Stimulated activated memory B cell treated with anti-CD40 and anti-IgM and Interleukin-4, amounts not matched to agents 10 μg/mL and 1 μg/mL and 100 μg/mL, for 72 hours (primary cell): ENCODE measurements at regions not wholly inside any gene's neighbourhood (a gene's known extent, or its start where the extent isn't known, plus 50 kb on each side); places are given as distances from the start of the nearest gene placed in this dataset.

ENCODE experiments used
- ATAC-seq: fragments of 150-1000 bp; cut with Tn5 transposase; 2 replicates; pipeline ENCODE4 v1.10.0; 2021
- H3K27ac Mint-ChIP-seq: one replicate; pipeline ENCODE4 v1.8.0; 2022; ENCODE audit warnings: mild to moderate bottlenecking, mixed read lengths
- H3K27me3 Mint-ChIP-seq: one replicate; pipeline ENCODE4 v1.8.0; 2022; ENCODE audit warnings: mixed read lengths
- H3K36me3 Mint-ChIP-seq: one replicate; pipeline ENCODE4 v1.8.0; 2022; ENCODE audit warnings: mixed read lengths
- H3K4me1 Mint-ChIP-seq: one replicate; pipeline ENCODE4 v1.8.0; 2022; ENCODE audit warnings: mixed read lengths
- H3K4me3 Mint-ChIP-seq: one replicate; pipeline ENCODE4 v1.8.0; 2022; ENCODE audit warnings: mild to moderate bottlenecking, moderate library complexity, mixed read lengths
- H3K9me3 Mint-ChIP-seq: one replicate; pipeline ENCODE4 v1.8.0; 2022; ENCODE audit warnings: mixed read lengths

DNA sequence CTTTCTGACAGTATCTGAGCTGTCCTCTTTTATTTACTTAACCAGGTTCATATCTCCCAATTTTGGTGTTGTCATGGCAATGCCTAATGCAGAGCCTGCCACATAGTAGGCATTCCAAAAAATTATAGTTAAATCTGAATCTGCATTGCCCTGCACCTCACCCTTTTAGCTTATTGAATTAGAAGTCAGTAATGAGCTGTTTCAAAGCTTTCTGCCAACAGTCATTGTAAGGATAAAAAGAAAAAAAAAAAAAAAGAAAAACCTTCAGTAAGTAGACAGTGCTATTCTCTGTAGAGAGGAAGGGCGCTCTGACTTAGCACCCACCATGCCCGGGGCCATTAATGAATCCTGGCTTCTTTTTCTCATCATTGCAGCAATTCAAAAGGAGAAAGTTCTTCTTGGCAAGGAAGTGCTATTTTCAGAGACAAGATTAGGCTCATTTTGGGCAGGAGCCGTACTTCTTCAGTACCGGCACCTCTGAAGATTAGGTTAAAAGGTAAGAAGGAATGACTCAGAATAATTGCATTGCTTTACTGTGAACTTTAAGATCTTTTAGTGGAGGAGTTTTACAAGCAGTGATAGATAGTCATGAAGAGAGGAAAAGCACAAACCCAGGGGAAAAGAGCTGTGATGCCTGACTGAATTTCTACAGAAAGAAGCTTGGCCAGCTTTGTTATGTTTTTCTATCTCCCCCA, 2041.2 kb upstream of the PIK3C3 start:
- no peaks in the 10 kb centered on the region for H3K27me3 Mint-ChIP-seq
- no peaks in the 10 kb centered on the region for H3K36me3 Mint-ChIP-seq
- H3K27ac Mint-ChIP-seq, result no peak overlapping the region
- no peaks in the 10 kb centered on the region for H3K4me1 Mint-ChIP-seq
- H3K9me3 Mint-ChIP-seq, result peaks cover 15% of the 10 kb centered on the region
- no peak for ATAC-seq
- no peak overlapping the region for H3K4me3 Mint-ChIP-seq

DNA sequence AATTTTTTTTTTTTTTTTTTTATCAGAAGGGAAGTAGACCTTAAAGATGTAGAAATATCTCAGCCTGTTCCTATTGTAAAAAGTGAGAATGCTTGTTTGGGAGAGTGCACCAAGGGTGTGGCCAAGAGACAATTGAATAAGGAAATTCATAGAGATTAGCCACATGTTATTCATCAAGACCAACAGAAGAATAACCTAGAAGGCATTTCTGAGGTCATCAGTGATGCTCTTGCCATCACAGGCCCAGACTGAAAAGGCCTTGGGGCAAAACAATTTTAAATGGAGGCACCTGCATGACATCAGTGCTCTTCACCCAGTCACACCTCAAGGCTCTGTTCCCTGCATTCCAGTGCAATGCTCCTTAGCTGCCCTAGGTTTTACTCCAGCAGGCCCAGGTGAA, 2043.3 kb upstream of the PIK3C3 start:
- no peak for ATAC-seq
- peaks cover 15% of the 10 kb centered on the region for H3K9me3 Mint-ChIP-seq
- no peaks in the 10 kb centered on the region for H3K36me3 Mint-ChIP-seq
- no peak overlapping the region for H3K4me3 Mint-ChIP-seq
- H3K4me1 Mint-ChIP-seq, result no peaks in the 10 kb centered on the region
- no peaks in the 10 kb centered on the region for H3K27me3 Mint-ChIP-seq
- H3K27ac Mint-ChIP-seq, result no peak overlapping the region

DNA sequence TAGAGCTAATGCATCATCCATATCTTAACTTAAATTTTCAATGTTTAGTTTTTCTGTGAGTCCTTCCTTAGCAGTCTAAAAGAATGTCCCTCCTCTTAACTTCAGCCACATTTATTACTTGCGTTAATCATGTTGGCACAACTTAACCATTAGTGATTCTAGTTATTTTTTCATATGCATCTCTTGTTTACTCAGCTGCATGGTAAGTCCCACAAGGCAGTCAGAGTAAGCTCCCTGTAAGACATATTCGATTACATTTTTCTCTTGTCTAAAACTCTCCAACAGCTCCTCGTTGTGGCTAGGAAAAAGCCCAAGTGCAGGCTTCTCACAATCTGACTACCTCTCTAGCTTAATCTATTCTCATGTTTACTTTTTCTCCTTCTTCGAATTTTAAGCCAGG, 2045.3 kb upstream of the PIK3C3 start:
- Mint-ChIP-seq H3K27ac (no peak overlapping the region), H3K27me3 (no peaks in the 10 kb centered on the region), H3K9me3 (peaks cover 15% of the 10 kb centered on the region), H3K4me1 (no peaks in the 10 kb centered on the region), H3K36me3 (no peaks in the 10 kb centered on the region), H3K4me3 (no peak overlapping the region)
- no peak for ATAC-seq

DNA sequence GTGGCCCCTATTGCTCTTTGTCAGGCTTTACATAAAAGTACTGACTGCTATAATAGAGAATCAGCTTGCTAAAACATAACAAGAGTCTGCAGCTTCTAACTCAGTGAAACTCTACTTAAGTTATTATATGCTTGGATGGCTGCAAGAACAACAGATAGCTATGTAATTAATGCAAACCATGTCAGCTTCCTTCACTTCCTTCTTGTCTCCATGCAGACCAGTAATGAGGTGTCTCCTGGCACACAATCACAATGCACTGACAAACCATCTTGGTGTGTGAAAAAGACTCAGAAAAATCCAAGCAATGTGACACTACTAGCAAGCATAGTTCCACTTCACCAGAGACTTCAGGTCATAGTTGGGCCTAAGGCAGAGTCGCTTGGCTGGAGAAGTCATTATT, 2068.9 kb upstream of the PIK3C3 start:
- Mint-ChIP-seq H3K4me1 (no peaks in the 10 kb centered on the region), H3K27me3 (no peaks in the 10 kb centered on the region), H3K36me3 (no peaks in the 10 kb centered on the region), H3K4me3 (no peak overlapping the region), H3K9me3 (peaks cover 3% of the 10 kb centered on the region), H3K27ac (no peak overlapping the region)
- ATAC-seq, result no peak

DNA sequence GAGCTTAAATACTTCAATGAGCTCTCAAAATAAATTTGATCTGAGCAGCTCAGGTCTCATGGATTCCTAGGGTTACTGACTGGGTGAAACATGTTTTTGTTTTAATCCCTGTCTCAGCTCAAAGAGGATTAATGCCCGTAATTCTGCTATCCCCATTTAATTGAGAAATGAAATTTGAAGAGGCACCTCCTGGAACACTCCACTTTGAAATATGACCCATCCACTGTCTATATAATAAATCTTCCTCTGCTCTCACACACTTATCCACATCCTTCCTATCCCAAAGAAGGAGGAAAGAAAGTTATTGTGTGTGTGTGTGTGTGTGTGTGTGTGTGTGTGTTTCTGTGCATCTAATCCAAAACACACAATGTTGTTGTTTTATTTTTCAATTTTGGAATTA, 2082.4 kb upstream of the PIK3C3 start:
- H3K4me3 Mint-ChIP-seq, result no peak overlapping the region
- no peaks in the 10 kb centered on the region for H3K9me3 Mint-ChIP-seq
- H3K27ac Mint-ChIP-seq, result no peak overlapping the region
- H3K27me3 Mint-ChIP-seq, result no peaks in the 10 kb centered on the region
- no peaks in the 10 kb centered on the region for H3K4me1 Mint-ChIP-seq
- H3K36me3 Mint-ChIP-seq, result no peaks in the 10 kb centered on the region
- no peak for ATAC-seq

DNA sequence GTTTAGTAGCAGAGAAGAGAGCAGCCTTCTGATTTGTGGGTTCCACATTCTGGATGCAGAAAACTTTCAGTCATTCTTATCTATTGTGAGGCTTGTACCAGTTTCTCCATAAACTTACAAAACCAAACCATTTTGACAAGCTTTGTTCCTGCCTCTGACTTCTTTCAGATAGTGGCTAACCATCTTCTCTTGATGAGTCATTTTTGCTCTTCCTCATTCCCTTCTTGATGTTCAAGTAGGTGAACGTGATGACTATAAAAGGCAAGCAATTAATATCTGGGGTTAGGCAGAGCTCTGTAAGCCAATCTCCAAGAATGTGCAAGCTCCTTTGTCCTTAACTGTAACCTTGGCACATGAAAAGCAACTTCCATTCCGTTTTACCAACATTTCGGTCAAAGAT, 2083.1 kb upstream of the PIK3C3 start:
- Mint-ChIP-seq H3K4me1 (no peaks in the 10 kb centered on the region), H3K9me3 (no peaks in the 10 kb centered on the region), H3K27me3 (no peaks in the 10 kb centered on the region), H3K27ac (no peak overlapping the region), H3K36me3 (no peaks in the 10 kb centered on the region), H3K4me3 (no peak overlapping the region)
- ATAC-seq, result no peak

DNA sequence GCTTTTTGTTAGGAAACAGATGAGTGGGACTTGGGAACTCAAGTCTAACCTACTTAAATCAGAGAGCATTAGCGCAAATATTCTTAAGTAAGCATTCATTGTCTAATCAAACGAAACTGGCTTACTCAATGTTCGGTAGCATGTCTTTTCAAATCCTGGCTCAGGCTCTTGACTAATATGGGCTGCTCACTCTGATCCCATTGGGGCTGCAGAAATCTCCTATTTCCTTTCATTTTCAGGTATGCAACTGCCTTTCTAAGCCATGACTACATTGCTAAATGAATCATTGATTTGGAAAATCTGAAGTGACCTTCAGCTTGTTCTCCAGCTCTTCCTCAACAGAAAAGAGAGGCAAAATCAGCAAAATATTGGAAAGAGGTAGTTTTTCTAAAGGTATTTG, 2084.4 kb upstream of the PIK3C3 start:
- Mint-ChIP-seq H3K9me3 (no peaks in the 10 kb centered on the region), H3K4me3 (no peak overlapping the region), H3K36me3 (no peaks in the 10 kb centered on the region), H3K4me1 (no peaks in the 10 kb centered on the region), H3K27me3 (no peaks in the 10 kb centered on the region), H3K27ac (no peak overlapping the region)
- ATAC-seq, result no peak

DNA sequence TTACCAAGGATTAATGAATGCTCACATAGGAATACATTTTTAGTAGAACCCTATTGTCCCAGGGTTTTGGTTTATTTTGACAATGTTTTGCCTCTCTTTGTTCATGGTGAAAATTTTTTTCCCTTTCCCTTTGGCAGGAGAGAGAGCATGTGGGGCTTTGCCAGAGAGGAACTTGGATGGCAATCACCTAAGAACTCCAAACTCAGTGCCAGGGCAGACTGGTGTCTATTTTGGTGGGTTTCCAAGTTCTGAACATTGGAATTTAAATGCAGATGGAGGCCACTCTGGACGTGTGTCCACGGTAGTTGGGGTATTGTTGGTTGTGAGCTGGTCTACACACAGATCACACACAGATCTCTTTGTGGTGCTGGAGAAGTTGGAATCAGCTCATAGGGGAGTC, 2091.1 kb upstream of the PIK3C3 start:
- Mint-ChIP-seq H3K4me3 (no peak overlapping the region), H3K36me3 (no peaks in the 10 kb centered on the region), H3K4me1 (no peaks in the 10 kb centered on the region), H3K27ac (no peak overlapping the region), H3K9me3 (peaks cover 2% of the 10 kb centered on the region), H3K27me3 (no peaks in the 10 kb centered on the region)
- ATAC-seq, result no peak

DNA sequence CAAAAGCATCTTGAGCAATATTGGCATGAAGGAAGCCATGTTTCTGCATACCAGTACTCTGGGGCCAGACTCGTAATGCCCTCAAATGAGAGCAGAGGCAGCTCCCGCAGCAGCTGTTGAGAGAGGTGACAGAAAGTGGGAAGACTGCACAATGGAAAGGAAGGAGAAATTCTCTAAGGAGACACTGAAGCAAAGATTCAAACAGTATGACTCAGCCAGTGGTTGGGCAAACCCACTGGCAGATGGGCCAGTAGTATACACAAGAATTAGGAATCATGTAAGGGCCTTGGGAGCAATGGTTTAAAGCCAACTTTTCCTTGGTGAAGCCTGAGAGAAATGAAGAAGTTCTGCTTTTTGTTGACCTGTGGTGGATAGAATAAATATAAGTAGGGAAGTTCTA, 2092.7 kb upstream of the PIK3C3 start:
- H3K36me3 Mint-ChIP-seq, result no peaks in the 10 kb centered on the region

DNA sequence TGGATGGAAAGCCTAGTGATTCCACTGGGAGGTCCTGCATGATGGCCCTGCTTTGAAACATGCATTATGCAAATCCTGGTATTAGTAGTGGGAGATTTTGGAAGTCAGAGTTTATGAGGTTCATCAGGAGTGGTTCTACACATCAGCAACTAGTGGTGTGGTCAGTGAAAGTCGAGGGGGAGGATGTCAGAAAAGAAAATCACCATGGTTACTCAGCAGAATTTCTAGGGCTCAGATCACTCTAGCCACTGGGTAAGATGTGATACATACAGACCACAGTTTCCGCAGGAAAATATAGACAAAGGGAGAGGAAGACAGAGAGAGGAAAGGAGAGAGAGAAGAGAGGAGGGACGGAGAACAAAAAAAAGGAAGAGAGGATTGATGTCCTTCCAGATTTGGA, 2100.7 kb upstream of the PIK3C3 start:
- Mint-ChIP-seq H3K27me3 (no peaks in the 10 kb centered on the region), H3K36me3 (no peaks in the 10 kb centered on the region), H3K9me3 (peaks cover 11% of the 10 kb centered on the region), H3K27ac (no peak overlapping the region), H3K4me3 (no peak overlapping the region), H3K4me1 (no peaks in the 10 kb centered on the region)
- ATAC-seq, result no peak

More for the DNA sequence above, 2092.7 kb upstream of the PIK3C3 start:
- no peaks in the 10 kb centered on the region for H3K27me3 Mint-ChIP-seq
- H3K4me3 Mint-ChIP-seq, result no peak overlapping the region
- no peak overlapping the region for H3K27ac Mint-ChIP-seq
- H3K9me3 Mint-ChIP-seq, result peaks cover 2% of the 10 kb centered on the region
- ATAC-seq, result no peak
- no peaks in the 10 kb centered on the region for H3K4me1 Mint-ChIP-seq

DNA sequence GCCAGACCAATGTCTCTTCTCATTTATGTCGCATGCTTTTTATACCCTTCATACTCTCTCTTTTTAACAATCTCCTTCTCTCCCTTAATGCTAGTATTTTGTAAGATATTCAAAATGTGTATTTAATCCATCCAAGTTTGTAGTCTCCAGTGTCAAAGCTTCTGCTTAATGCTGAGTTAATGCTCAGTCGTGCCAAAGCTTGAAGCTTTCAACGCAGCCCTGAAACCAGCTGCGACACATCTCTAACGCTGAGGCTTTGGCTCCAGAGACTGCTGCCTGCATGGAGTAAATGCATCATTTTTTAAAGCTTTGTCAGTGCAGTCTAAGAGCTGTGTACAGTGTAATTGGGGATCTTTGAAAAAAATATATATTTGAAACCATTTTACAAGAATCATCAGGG, 2108.8 kb upstream of the PIK3C3 start:
- Mint-ChIP-seq H3K9me3 (peaks cover 11% of the 10 kb centered on the region), H3K36me3 (no peaks in the 10 kb centered on the region), H3K27ac (no peak overlapping the region), H3K4me3 (no peak overlapping the region), H3K4me1 (no peaks in the 10 kb centered on the region), H3K27me3 (no peaks in the 10 kb centered on the region)
- no peak for ATAC-seq

DNA sequence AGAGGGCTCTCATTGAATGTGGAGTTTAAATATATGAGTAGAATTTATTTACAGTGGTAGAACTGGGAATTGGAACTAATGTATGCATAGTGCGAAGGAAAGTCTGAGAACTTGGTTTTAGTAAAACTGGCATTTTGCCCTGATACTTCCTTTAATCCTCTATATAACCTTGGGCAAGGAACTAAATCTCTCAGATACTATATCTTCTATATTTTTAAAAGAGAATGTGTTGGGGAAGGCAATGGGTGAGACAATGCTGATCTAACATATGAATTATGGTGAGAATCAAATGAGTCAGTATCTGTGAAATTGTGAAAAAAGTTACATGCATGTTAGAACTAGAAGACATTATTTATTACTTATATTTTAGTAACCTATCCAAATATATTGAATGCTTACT, 2109.4 kb upstream of the PIK3C3 start:
- Mint-ChIP-seq H3K36me3 (no peaks in the 10 kb centered on the region), H3K9me3 (peaks cover 9% of the 10 kb centered on the region), H3K4me3 (no peak overlapping the region), H3K27me3 (no peaks in the 10 kb centered on the region), H3K4me1 (no peaks in the 10 kb centered on the region), H3K27ac (no peak overlapping the region)
- ATAC-seq, result no peak

DNA sequence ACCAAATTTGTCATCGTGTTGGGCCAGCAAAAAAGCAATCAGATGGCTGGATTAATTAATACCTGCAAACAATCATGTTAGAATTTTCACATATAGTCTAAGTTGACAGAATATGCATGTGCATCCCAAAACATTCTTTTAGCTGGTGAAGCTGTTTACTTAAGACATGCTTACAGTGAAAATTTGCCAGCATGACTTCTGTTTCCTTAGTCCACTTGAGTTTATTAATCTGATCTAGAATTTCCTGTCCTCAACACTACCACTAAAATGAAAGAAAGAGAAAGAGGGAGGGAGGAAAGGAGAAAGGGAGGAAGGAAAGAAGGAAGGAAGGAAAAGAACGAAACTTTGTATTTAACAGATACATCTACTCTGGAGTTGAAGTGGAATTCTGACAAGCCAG, 2109.9 kb upstream of the PIK3C3 start:
- H3K9me3 Mint-ChIP-seq, result peaks cover 6% of the 10 kb centered on the region
- ATAC-seq, result no peak
- H3K4me1 Mint-ChIP-seq, result no peaks in the 10 kb centered on the region
- H3K36me3 Mint-ChIP-seq, result no peaks in the 10 kb centered on the region
- no peak overlapping the region for H3K27ac Mint-ChIP-seq
- H3K4me3 Mint-ChIP-seq, result no peak overlapping the region
- no peaks in the 10 kb centered on the region for H3K27me3 Mint-ChIP-seq

DNA sequence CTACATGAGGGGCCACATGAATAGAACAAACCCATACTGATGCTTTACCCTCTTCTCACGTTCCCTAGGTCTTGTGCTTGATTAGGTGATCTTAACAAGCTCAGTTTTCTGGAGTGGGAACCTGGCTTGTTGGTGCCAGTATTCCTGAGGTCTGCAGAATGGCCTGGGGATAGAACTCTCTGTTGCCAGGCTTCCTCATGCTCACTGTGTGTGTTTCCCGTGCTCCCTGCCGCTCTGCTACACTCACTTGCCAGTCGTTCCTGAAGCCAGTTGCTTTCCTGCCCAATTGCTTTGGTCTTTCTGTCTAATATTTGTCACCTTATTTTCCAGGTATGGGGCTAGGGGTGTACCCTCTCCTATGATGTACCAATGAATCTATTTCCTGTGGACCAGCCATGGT, 2111.5 kb upstream of the PIK3C3 start:
- Mint-ChIP-seq H3K4me1 (no peaks in the 10 kb centered on the region), H3K9me3 (peaks cover 6% of the 10 kb centered on the region), H3K36me3 (no peaks in the 10 kb centered on the region), H3K4me3 (no peak overlapping the region), H3K27ac (no peak overlapping the region), H3K27me3 (no peaks in the 10 kb centered on the region)
- ATAC-seq, result no peak

DNA sequence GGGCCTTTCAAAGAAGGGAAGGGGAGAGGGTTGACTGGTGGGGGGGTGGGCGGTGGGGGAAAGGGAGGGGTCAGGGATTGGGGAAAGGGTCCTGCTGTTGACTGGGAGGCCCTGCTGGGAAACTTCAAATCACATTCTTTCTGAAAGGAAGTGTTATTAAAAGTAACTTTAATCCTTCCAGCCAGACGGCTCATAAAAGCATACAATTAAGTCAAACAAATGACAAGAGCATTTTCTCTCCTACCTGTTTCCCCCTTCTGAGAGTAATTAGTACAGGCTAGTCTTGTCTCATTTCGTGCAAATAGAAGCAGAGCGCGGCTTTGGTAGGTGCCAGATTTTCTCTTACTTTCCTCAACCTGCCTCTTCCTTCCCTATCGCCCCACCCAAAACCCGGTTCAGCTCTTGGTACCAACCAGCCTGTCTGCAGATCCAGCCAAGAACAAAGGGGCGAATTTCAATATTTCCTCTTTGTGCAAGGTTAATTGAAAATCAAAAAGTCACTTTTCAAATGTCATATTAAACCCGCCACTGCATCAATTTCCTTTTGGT, 2112.6 kb upstream of the PIK3C3 start:
- ATAC-seq, result no peak
- Mint-ChIP-seq H3K27me3 (no peaks in the 10 kb centered on the region), H3K27ac (no peak overlapping the region), H3K4me3 (no peak overlapping the region), H3K9me3 (peaks cover 6% of the 10 kb centered on the region), H3K4me1 (no peaks in the 10 kb centered on the region), H3K36me3 (no peaks in the 10 kb centered on the region)

DNA sequence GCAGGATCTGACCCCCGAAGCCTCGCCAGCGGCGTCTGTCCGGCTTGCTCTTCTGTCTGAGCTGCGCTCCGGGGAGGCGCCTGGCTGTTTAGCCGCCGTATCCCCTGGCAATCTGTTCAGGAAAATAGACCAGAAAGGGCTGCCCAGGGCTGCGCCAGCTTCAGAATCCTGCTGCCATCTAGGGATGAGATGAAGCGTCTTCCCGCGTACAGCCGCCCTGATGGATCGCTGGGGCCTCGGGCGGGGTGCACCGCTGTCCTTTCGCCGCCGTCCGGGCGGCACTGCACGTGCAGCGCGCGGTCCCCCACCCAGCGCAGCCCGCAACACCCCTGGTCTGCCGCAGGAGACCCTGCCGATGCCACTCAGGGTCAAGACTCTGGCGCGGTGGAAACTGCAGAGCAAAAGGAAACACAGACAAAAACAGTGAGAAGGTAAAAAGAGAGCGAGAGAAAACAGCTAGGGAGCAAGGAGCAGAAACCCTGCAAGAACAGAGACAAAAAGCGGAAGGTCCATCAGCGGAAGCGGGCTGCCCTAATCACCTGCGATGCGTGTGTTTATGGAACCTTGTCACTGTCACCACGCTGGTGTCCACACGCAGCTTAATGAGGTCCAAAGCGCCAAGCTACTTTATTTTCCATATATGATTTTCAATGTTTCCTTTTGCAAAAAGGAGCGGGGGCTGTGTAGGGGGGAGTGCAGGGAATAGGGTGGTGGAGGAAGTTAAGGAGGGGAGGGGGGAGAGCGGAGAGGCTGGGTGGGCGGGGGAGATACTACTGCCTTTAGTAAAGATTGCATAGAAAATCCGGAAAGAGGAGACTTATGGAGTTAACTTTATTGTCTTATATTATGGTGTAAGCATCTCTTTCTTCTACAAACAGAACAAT, 2113.3 kb upstream of the PIK3C3 start:
- no peak overlapping the region for H3K4me3 Mint-ChIP-seq

More for the DNA sequence above, 2113.3 kb upstream of the PIK3C3 start:
- ATAC-seq, result no peak
- H3K27ac Mint-ChIP-seq, result no peak overlapping the region
- H3K36me3 Mint-ChIP-seq, result no peaks in the 10 kb centered on the region
- H3K4me1 Mint-ChIP-seq, result no peaks in the 10 kb centered on the region
- no peaks in the 10 kb centered on the region for H3K27me3 Mint-ChIP-seq
- H3K9me3 Mint-ChIP-seq, result peaks cover 6% of the 10 kb centered on the region
